Duodenal mucosa (tissue), 2 donors: ENCODE measurements at regions not wholly inside any gene's neighbourhood (a gene's known extent, or its start where the extent isn't known, plus 50 kb on each side); places are given as distances from the start of the nearest gene placed in this dataset.

Experiments
- H3K27ac ChIP-seq: one replicate; pipeline ENCODE4 v1.7.0; 2013; ENCODE audit warnings: low read depth, low read length
- H3K27me3 ChIP-seq, 2 donors: one replicate each; pipeline ENCODE4 v1.7.0; 2013; ENCODE audit warnings: low read length in 2 of 2, control low read depth in 1 of 2; ENCODE audit not compliant: insufficient read depth in 2 of 2, control insufficient read depth in 1 of 2
- H3K36me3 ChIP-seq, 2 donors: one replicate each; pipeline ENCODE4 v1.7.0; 2013; ENCODE audit warnings: low read length in 2 of 2, control low read depth in 1 of 2; ENCODE audit not compliant: insufficient read depth in 2 of 2, control insufficient read depth in 1 of 2
- H3K4me1 ChIP-seq, 2 donors: one replicate each; pipeline ENCODE4 v1.7.0; 2013; ENCODE audit warnings: low read length in 2 of 2, control low read depth in 1 of 2; ENCODE audit not compliant: insufficient read depth in 2 of 2, control insufficient read depth in 1 of 2
- H3K4me3 ChIP-seq, 2 donors: one replicate each; pipeline ENCODE4 v1.7.0; 2013; ENCODE audit warnings: low read length in 2 of 2, low read depth in 1 of 2
- H3K9ac ChIP-seq, 2 donors: one replicate each; pipeline ENCODE4 v1.7.0; 2013; ENCODE audit warnings: low read length in 2 of 2, low read depth in 1 of 2
- H3K9me3 ChIP-seq, 2 donors: one replicate each; pipeline ENCODE4 v1.7.0; 2013; ENCODE audit warnings: low read length in 2 of 2, control low read depth in 1 of 2; ENCODE audit not compliant: control insufficient read depth in 1 of 2

DNA sequence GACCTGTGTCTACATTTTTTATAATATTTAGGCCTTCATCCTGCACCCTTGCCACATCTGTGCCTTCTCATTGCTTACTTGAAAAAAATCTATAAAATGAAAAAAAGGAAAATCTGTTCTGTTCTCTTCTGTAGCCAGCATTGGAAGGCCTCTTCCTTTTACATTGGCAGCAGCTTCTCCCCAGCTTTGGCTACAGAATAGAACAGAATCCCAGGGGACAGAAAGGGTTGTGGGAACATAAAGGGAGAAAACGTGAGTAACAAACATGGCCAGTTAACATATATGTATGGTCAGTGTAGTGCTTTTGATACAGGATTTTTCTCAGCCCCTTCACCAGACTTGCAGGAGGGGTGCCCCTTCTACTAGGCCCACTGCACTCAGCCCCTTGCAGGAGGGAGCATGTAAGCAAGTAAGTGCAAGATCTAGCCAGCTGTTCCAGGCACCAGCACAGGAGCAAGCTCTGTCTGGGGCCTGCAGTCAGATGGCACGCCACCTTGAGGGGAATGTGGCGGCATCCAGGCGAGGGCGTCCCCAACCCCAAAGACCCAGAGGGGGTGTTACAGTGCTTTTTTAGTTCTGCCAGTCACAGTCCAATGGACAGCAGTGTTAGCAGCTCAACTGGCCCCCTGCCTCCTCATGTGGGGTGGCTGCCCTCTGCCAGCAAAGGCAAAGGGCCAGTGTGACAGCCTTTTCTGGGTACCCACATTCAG is 330.5 kb upstream of the ZNF462 start:
- Histone ChIP-seq H3K9me3 (no peaks in the 10 kb centered on the region), H3K4me3 (no peak overlapping the region), H3K36me3 (no peaks in the 10 kb centered on the region), H3K4me1 (peaks cover 0 to 14% of the 10 kb centered on the region in 2 donors), H3K27me3 (no peaks in the 10 kb centered on the region), H3K27ac (no peak overlapping the region), H3K9ac (no peak overlapping the region)

GRCh38 chr9:106534800-106535199 is 328.2 kb upstream of the ZNF462 start:
- Histone ChIP-seq H3K4me3 (peak overlapping the region in 1 of 2 donors; percentile 32), H3K27me3 (no peaks in the 10 kb centered on the region), H3K36me3 (no peaks in the 10 kb centered on the region), H3K27ac (no peak overlapping the region), H3K9me3 (no peaks in the 10 kb centered on the region), H3K4me1 (peaks cover 0 to 14% of the 10 kb centered on the region in 2 donors), H3K9ac (no peak overlapping the region)

GRCh38 chr9:106535439-106535838 is 327.5 kb upstream of the ZNF462 start:
- Histone ChIP-seq H3K27me3 (no peaks in the 10 kb centered on the region), H3K4me1 (peaks cover 0 to 14% of the 10 kb centered on the region in 2 donors), H3K36me3 (no peaks in the 10 kb centered on the region), H3K9ac (no peak overlapping the region), H3K9me3 (no peaks in the 10 kb centered on the region), H3K27ac (no peak overlapping the region), H3K4me3 (no peak overlapping the region)

DNA sequence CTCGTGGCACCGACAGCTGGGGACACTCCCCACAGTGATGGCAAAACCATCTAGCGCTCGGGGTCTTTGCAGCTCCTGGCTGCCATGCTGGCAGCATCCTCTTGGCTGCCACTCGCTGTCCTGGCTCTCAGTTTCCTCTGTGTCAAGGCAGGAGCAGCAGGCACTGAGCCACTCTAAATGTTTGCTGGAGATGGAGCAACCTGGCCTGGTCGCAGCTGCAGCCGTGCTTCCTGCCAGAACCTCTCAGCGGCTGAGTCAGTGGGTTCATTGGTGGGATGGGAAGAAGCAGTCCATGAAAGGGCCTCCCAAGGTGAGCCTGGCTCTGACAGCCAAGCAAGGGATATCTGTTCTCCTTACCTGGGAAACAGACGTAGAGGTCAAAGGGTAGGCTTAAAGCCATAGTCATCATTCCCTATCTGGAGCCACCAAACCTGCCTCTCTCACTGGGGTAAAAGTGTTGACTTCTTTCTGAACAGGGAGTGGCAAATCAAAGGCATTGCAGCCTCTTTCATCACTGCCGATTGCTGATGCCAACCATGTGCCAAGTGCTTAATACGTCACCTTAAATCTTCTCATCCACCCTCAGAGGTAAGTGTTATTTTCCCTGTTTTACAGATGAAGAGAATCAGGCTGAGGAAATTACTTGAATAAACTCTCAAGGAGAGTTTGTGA is 304.8 kb upstream of the ZNF462 start:
- no peak overlapping the region for H3K4me3 ChIP-seq
- H3K27ac ChIP-seq: no peak overlapping the region
- no peaks in the 10 kb centered on the region for H3K36me3 ChIP-seq
- no peaks in the 10 kb centered on the region for H3K4me1 ChIP-seq
- no peak overlapping the region for H3K9ac ChIP-seq
- H3K9me3 ChIP-seq: no peaks in the 10 kb centered on the region
- no peaks in the 10 kb centered on the region for H3K27me3 ChIP-seq

- H3K4me1 ChIP-seq: no peaks in the 10 kb centered on the region
Measured at GRCh38 chr9:106560540-106560939, 302.4 kb upstream of the ZNF462 start.

GRCh38 chr9:106575823-106576222 is 287.1 kb upstream of the ZNF462 start:
- Histone ChIP-seq H3K36me3 (no peaks in the 10 kb centered on the region), H3K9ac (no peak overlapping the region), H3K27ac (no peak overlapping the region), H3K27me3 (no peaks in the 10 kb centered on the region), H3K9me3 (peaks cover 0 to 3% of the 10 kb centered on the region in 2 donors), H3K4me3 (no peak overlapping the region), H3K4me1 (no peaks in the 10 kb centered on the region)

More at GRCh38 chr9:106560540-106560939, 302.4 kb upstream of the ZNF462 start:
- no peaks in the 10 kb centered on the region for H3K27me3 ChIP-seq
- H3K27ac ChIP-seq: no peak overlapping the region
- H3K36me3 ChIP-seq: no peaks in the 10 kb centered on the region
- H3K9me3 ChIP-seq: no peaks in the 10 kb centered on the region
- H3K4me3 ChIP-seq: no peak overlapping the region
- H3K9ac ChIP-seq: no peak overlapping the region

- H3K27me3 ChIP-seq: no peaks in the 10 kb centered on the region
- H3K36me3 ChIP-seq: no peaks in the 10 kb centered on the region
- H3K27ac ChIP-seq: no peak overlapping the region
- H3K9ac ChIP-seq: no peak overlapping the region
- no peaks in the 10 kb centered on the region for H3K4me1 ChIP-seq
- H3K4me3 ChIP-seq: no peak overlapping the region
- H3K9me3 ChIP-seq: peaks cover 0 to 3% of the 10 kb centered on the region in 2 donors
Measured at GRCh38 chr9:106576232-106576760, 286.7 kb upstream of the ZNF462 start.

DNA sequence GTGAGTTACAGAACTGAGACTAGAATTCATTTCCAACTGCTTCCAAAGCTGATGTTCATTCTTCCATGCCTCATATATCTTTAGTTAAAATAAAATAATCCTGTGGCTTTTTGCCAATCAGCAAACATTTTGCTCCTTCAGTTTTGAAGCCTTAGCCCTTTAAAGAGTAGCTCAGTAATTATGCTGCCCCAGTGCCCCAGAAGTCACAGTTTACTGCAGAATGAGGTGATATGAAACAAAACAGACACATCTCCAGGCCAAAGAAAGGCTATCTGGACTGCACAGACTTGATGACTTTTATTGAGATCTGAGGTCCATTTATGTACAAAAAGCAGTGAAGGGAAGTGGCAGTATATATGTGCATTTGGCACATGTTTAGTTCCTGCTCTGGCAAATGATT is 285.8 kb upstream of the ZNF462 start:
- H3K9me3 ChIP-seq: peaks cover 0 to 3% of the 10 kb centered on the region in 2 donors
- no peak overlapping the region for H3K9ac ChIP-seq
- H3K27ac ChIP-seq: no peak overlapping the region
- H3K36me3 ChIP-seq: no peaks in the 10 kb centered on the region
- no peaks in the 10 kb centered on the region for H3K27me3 ChIP-seq
- H3K4me1 ChIP-seq: no peaks in the 10 kb centered on the region
- no peak overlapping the region for H3K4me3 ChIP-seq

- H3K4me1 ChIP-seq: no peaks in the 10 kb centered on the region
- H3K9me3 ChIP-seq: no peaks in the 10 kb centered on the region
- H3K36me3 ChIP-seq: no peaks in the 10 kb centered on the region
- no peak overlapping the region for H3K9ac ChIP-seq
- H3K4me3 ChIP-seq: no peak overlapping the region
- no peak overlapping the region for H3K27ac ChIP-seq
- H3K27me3 ChIP-seq: no peaks in the 10 kb centered on the region
Measured at GRCh38 chr9:106580546-106580945, 282.4 kb upstream of the ZNF462 start.

DNA sequence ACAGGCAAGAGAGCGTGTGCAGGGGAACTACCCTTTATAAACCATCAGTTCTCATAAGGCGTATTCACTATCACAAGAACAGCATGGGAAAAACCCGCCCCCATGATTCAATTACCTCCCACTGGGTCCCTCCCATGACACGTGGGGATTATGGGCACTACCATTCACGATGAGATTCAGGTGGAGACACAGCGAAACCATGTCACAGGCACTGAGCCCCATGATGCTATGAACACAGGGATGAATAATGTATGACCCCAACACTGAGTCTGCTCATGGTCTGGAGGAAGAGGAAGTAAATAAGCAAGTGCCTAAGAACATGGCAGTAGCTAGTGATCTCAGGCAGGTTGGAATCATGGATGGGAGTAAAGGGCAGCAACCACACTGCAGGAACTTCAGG is 281.0 kb upstream of the ZNF462 start:
- no peak overlapping the region for H3K9ac ChIP-seq
- no peaks in the 10 kb centered on the region for H3K9me3 ChIP-seq
- H3K4me3 ChIP-seq: no peak overlapping the region
- H3K36me3 ChIP-seq: no peaks in the 10 kb centered on the region
- no peaks in the 10 kb centered on the region for H3K4me1 ChIP-seq
- no peak overlapping the region for H3K27ac ChIP-seq
- H3K27me3 ChIP-seq: no peaks in the 10 kb centered on the region
